HEK293 (cell line): ENCODE measurements at regions not wholly inside any gene's neighbourhood (a gene's known extent, or its start where the extent isn't known, plus 50 kb on each side); places are given as distances from the start of the nearest gene placed in this dataset.

ENCODE experiments used
- ZEB2 ChIP-seq: fragments of 450-650 bp; formaldehyde crosslinking; IDR thresholded peaks from 2 replicates; pipeline ENCODE4 v1.5.1; 2016; ENCODE audit warnings: missing biosample characterization, missing genetic modification characterization
- ZNF184 ChIP-seq: fragments of 450-650 bp; IDR thresholded peaks from 2 replicates; pipeline ENCODE4 v1.5.1; 2018; ENCODE audit warnings: missing biosample characterization, mild to moderate bottlenecking, missing genetic modification characterization
- ZNF335 ChIP-seq: fragments of 450-650 bp; formaldehyde crosslinking; conservative IDR thresholded peaks from 2 replicates; pipeline ENCODE4 v1.5.1; 2016; ENCODE audit warnings: missing biosample characterization, missing genetic modification characterization
- ZNF571 ChIP-seq: fragments of 450-650 bp; formaldehyde crosslinking; IDR thresholded peaks from 2 replicates; pipeline ENCODE4 v1.5.0; 2017; ENCODE audit warnings: missing biosample characterization, missing genetic modification characterization
- ZNF624 ChIP-seq: fragments of 450-650 bp; formaldehyde crosslinking; IDR thresholded peaks from 2 replicates; pipeline ENCODE4 v1.5.1; 2017; ENCODE audit warnings: missing biosample characterization, missing genetic modification characterization
- ZNF707 ChIP-seq: fragments of 450-650 bp; formaldehyde crosslinking; IDR thresholded peaks from 2 replicates; pipeline ENCODE4 v1.5.1; 2016; ENCODE audit warnings: missing biosample characterization, missing genetic modification characterization
- ZNF785 ChIP-seq: fragments of 450-650 bp; formaldehyde crosslinking; IDR thresholded peaks from 2 replicates; pipeline ENCODE4 v1.5.1; 2016; ENCODE audit warnings: missing biosample characterization, missing genetic modification characterization
- TF ChIP-seq, protein P1 (sequence below): fragments of 450-650 bp; formaldehyde crosslinking; IDR thresholded peaks from 2 replicates; pipeline ENCODE4 v1.5.1; 2016; ENCODE audit warnings: missing biosample characterization, missing genetic modification characterization
- TF ChIP-seq, protein P2 (sequence below): fragments of 450-650 bp; formaldehyde crosslinking; IDR thresholded peaks from 2 replicates; pipeline ENCODE4 v1.5.1; 2016; ENCODE audit warnings: missing biosample characterization, missing genetic modification characterization
- TF ChIP-seq, protein P3 (sequence below): fragments of 450-650 bp; formaldehyde crosslinking; IDR thresholded peaks from 2 replicates; pipeline ENCODE4 v1.5.1; 2016; ENCODE audit warnings: missing biosample characterization, missing genetic modification characterization, low read depth
- TF ChIP-seq, protein P4 (sequence below): fragments of 450-650 bp; formaldehyde crosslinking; IDR thresholded peaks from 2 replicates; pipeline ENCODE4 v1.5.1; 2016; ENCODE audit warnings: missing biosample characterization, missing genetic modification characterization

GRCh38 chr2:217636578-217636977 lies 366.2 kb downstream of the TNS1 start:
- TF ChIP-seq, protein P1, sequence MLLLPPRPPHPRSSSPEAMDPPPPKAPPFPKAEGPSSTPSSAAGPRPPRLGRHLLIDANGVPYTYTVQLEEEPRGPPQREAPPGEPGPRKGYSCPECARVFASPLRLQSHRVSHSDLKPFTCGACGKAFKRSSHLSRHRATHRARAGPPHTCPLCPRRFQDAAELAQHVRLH (tag by site-specific recombination), result no peak
- TF ChIP-seq, protein P2, sequence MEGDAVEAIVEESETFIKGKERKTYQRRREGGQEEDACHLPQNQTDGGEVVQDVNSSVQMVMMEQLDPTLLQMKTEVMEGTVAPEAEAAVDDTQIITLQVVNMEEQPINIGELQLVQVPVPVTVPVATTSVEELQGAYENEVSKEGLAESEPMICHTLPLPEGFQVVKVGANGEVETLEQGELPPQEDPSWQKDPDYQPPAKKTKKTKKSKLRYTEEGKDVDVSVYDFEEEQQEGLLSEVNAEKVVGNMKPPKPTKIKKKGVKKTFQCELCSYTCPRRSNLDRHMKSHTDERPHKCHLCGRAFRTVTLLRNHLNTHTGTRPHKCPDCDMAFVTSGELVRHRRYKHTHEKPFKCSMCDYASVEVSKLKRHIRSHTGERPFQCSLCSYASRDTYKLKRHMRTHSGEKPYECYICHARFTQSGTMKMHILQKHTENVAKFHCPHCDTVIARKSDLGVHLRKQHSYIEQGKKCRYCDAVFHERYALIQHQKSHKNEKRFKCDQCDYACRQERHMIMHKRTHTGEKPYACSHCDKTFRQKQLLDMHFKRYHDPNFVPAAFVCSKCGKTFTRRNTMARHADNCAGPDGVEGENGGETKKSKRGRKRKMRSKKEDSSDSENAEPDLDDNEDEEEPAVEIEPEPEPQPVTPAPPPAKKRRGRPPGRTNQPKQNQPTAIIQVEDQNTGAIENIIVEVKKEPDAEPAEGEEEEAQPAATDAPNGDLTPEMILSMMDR (tag by site-specific recombination), result no peak
- TF ChIP-seq, protein P3, sequence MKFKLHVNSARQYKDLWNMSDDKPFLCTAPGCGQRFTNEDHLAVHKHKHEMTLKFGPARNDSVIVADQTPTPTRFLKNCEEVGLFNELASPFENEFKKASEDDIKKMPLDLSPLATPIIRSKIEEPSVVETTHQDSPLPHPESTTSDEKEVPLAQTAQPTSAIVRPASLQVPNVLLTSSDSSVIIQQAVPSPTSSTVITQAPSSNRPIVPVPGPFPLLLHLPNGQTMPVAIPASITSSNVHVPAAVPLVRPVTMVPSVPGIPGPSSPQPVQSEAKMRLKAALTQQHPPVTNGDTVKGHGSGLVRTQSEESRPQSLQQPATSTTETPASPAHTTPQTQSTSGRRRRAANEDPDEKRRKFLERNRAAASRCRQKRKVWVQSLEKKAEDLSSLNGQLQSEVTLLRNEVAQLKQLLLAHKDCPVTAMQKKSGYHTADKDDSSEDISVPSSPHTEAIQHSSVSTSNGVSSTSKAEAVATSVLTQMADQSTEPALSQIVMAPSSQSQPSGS (tag by site-specific recombination), result no peak
- TF ChIP-seq ZEB2 (tag by site-specific recombination) (no peak), ZNF785 (no peak), ZNF184 (tag by site-specific recombination) (no peak), ZNF335 (tag by site-specific recombination) (no peak), ZNF624 (no peak), ZNF707 (tag by site-specific recombination) (no peak), ZNF571 (tag by site-specific recombination) (no peak)
- TF ChIP-seq, protein P4, sequence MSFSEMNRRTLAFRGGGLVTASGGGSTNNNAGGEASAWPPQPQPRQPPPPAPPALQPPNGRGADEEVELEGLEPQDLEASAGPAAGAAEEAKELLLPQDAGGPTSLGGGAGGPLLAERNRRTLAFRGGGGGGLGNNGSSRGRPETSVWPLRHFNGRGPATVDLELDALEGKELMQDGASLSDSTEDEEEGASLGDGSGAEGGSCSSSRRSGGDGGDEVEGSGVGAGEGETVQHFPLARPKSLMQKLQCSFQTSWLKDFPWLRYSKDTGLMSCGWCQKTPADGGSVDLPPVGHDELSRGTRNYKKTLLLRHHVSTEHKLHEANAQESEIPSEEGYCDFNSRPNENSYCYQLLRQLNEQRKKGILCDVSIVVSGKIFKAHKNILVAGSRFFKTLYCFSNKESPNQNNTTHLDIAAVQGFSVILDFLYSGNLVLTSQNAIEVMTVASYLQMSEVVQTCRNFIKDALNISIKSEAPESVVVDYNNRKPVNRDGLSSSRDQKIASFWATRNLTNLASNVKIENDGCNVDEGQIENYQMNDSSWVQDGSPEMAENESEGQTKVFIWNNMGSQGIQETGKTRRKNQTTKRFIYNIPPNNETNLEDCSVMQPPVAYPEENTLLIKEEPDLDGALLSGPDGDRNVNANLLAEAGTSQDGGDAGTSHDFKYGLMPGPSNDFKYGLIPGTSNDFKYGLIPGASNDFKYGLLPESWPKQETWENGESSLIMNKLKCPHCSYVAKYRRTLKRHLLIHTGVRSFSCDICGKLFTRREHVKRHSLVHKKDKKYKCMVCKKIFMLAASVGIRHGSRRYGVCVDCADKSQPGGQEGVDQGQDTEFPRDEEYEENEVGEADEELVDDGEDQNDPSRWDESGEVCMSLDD, result no peak
